ENCODE measurements at regions not wholly inside any gene's neighbourhood (a gene's known extent, or its start where the extent isn't known, plus 50 kb on each side); places are given as distances from the start of the nearest gene placed in this dataset.

GRCh38 chr13:31064636-31065035 lies 97.1 kb downstream of the HSPH1 start:
- H3K4me1 ChIP-seq (ENCODE audit: insufficient read depth, low read length, poor library complexity, severe bottlenecking) = no peaks in the 10 kb centered on the region
- H3K4me3 ChIP-seq (ENCODE audit: low read depth, low read length, poor library complexity, severe bottlenecking) = no peak overlapping the region
- BruUV-seq (replicated peaks) = no TSS peak
- intact Hi-C loops (cut with micrococcal nuclease; ENCODE audit: unreplicated experiment) = no loop called here
- no peaks in the 10 kb centered on the region for H3K9me2 ChIP-seq (ENCODE audit: insufficient read depth, low read length)
- no peak for DNase-seq (ENCODE audit: low spot score)
- POLR2A ChIA-PET = interaction anchor here (1.7 kb wide), 1 partner anchor 20 kb away, joined by 5 read pairs; no protein-coding TSS in a partner anchor
- CTCF ChIA-PET (ENCODE audit: unreplicated experiment) = no interaction called here
- no peaks in the 10 kb centered on the region for H3K79me2 ChIP-seq (ENCODE audit: insufficient read depth, low read depth, low read length)
- H3K36me3 ChIP-seq (ENCODE audit: insufficient read depth, low read length) = no peaks in the 10 kb centered on the region
- no peaks in the 10 kb centered on the region for H4K20me1 ChIP-seq (ENCODE audit: insufficient read depth, low read length)
- no peaks in the 10 kb centered on the region for H3K9me3 ChIP-seq (ENCODE audit: low read length)
- no peak overlapping the region for H3K4me2 ChIP-seq (ENCODE audit: low read length)
- TF ChIP-seq, protein P1, sequence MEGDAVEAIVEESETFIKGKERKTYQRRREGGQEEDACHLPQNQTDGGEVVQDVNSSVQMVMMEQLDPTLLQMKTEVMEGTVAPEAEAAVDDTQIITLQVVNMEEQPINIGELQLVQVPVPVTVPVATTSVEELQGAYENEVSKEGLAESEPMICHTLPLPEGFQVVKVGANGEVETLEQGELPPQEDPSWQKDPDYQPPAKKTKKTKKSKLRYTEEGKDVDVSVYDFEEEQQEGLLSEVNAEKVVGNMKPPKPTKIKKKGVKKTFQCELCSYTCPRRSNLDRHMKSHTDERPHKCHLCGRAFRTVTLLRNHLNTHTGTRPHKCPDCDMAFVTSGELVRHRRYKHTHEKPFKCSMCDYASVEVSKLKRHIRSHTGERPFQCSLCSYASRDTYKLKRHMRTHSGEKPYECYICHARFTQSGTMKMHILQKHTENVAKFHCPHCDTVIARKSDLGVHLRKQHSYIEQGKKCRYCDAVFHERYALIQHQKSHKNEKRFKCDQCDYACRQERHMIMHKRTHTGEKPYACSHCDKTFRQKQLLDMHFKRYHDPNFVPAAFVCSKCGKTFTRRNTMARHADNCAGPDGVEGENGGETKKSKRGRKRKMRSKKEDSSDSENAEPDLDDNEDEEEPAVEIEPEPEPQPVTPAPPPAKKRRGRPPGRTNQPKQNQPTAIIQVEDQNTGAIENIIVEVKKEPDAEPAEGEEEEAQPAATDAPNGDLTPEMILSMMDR (conservative IDR thresholded peaks at IDR 0.05; ENCODE audit: low read length) = no peak
- TF ChIP-seq EZH2phosphoT487 (IDR thresholded peaks at IDR 0.05; ENCODE audit: borderline replicate concordance, low read depth, low read length) = no peak
- H2AFZ ChIP-seq (ENCODE audit: low read length) = no peak overlapping the region
- no peak overlapping the region for H3K27ac ChIP-seq (ENCODE audit: low read depth, low read length, poor library complexity, severe bottlenecking)

DNA sequence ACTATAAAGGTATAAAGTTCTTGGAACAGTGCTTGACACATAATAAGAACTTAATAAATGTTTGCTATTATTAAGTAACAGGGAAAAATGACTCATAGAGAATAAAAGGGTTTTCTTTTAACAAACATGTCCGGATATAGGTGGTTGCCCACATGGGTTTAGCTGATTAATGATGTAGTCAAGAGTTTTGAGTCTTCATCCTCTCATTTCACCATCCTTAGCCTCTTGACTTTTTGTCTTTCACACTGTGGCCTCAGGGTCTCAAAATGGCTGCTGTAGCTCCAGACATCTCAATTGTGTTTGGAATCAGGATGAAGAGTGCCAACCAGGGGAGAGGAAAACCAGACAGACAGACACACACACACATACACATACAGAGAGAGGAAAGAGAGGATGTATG lies 97.9 kb downstream of the HSPH1 start:
- no TSS peak for BruUV-seq (replicated peaks)
- Histone ChIP-seq H3K4me1 (ENCODE audit: insufficient read depth, low read length, poor library complexity, severe bottlenecking) (no peaks in the 10 kb centered on the region), H3K27ac (ENCODE audit: low read depth, low read length, poor library complexity, severe bottlenecking) (no peak overlapping the region), H3K9me2 (ENCODE audit: insufficient read depth, low read length) (no peaks in the 10 kb centered on the region), H4K20me1 (ENCODE audit: insufficient read depth, low read length) (no peaks in the 10 kb centered on the region), H3K79me2 (ENCODE audit: insufficient read depth, low read depth, low read length) (no peaks in the 10 kb centered on the region), H3K36me3 (ENCODE audit: insufficient read depth, low read length) (no peaks in the 10 kb centered on the region), H3K4me3 (ENCODE audit: low read depth, low read length, poor library complexity, severe bottlenecking) (no peak overlapping the region), H3K9me3 (ENCODE audit: low read length) (no peaks in the 10 kb centered on the region), H3K4me2 (ENCODE audit: low read length) (no peak overlapping the region), H2AFZ (ENCODE audit: low read length) (no peak overlapping the region)
- DNase-seq (ENCODE audit: low spot score) = no peak
- CTCF ChIA-PET (ENCODE audit: unreplicated experiment) = no interaction called here
- intact Hi-C loops (cut with micrococcal nuclease; ENCODE audit: unreplicated experiment) = no loop called here
- POLR2A ChIA-PET = interaction anchor here (1.7 kb wide), 1 partner anchor 19 kb away, joined by 5 read pairs; no protein-coding TSS in a partner anchor
- TF ChIP-seq, protein P1 (conservative IDR thresholded peaks at IDR 0.05; ENCODE audit: low read length) = no peak
- no peak for TF ChIP-seq EZH2phosphoT487 (IDR thresholded peaks at IDR 0.05; ENCODE audit: borderline replicate concordance, low read depth, low read length)

GRCh38 chr13:31060655-31061054 lies 101.0 kb downstream of the HSPH1 start:
- H3K36me3 ChIP-seq (ENCODE audit: insufficient read depth, low read length) = no peaks in the 10 kb centered on the region
- CTCF ChIA-PET (ENCODE audit: unreplicated experiment) = interaction anchor here (0.6 kb wide), 1 partner anchor 871 kb away, joined by 3 read pairs; no protein-coding TSS in a partner anchor
- DNase-seq (ENCODE audit: low spot score) = no peak
- no peak for TF ChIP-seq EZH2phosphoT487 (IDR thresholded peaks at IDR 0.05; ENCODE audit: borderline replicate concordance, low read depth, low read length)
- TF ChIP-seq, protein P1 (conservative IDR thresholded peaks at IDR 0.05; ENCODE audit: low read length) = no peak
- no peak overlapping the region for H3K27ac ChIP-seq (ENCODE audit: low read depth, low read length, poor library complexity, severe bottlenecking)
- H3K9me3 ChIP-seq (ENCODE audit: low read length) = no peaks in the 10 kb centered on the region
- no peaks in the 10 kb centered on the region for H4K20me1 ChIP-seq (ENCODE audit: insufficient read depth, low read length)
- no peak overlapping the region for H3K4me2 ChIP-seq (ENCODE audit: low read length)
- H2AFZ ChIP-seq (ENCODE audit: low read length) = no peak overlapping the region
- H3K4me1 ChIP-seq (ENCODE audit: insufficient read depth, low read length, poor library complexity, severe bottlenecking) = no peaks in the 10 kb centered on the region
- no peaks in the 10 kb centered on the region for H3K9me2 ChIP-seq (ENCODE audit: insufficient read depth, low read length)
- BruUV-seq (replicated peaks) = no TSS peak
- intact Hi-C loops (cut with micrococcal nuclease; ENCODE audit: unreplicated experiment) = no loop called here
- H3K4me3 ChIP-seq (ENCODE audit: low read depth, low read length, poor library complexity, severe bottlenecking) = no peak overlapping the region
- POLR2A ChIA-PET = interaction anchor here (0.6 kb wide), 1 partner anchor 89 kb away, joined by 3 read pairs; no protein-coding TSS in a partner anchor
- no peaks in the 10 kb centered on the region for H3K79me2 ChIP-seq (ENCODE audit: insufficient read depth, low read depth, low read length)
